Aorta (tissue), 5 donors: ENCODE measurements at regions not wholly inside any gene's neighbourhood (a gene's known extent, or its start where the extent isn't known, plus 50 kb on each side); places are given as distances from the start of the nearest gene placed in this dataset.
A peak's percentile ranks its signal among the peaks of the same experiment; 100 is the strongest.

Experiments
- ATAC-seq: fragments of 200-7000 bp; cut with Tn5 transposase; one replicate; pipeline ENCODE4 v1.9.1; 2022; ENCODE audit warnings: moderate library complexity; ENCODE audit not compliant: low FRiP score
- DNase-seq, 2 donors: peaks; one replicate each; pipeline ENCODE4 v3.0.0-alpha.2; 2020
- H3K27ac ChIP-seq, 2 donors: one replicate each; pipeline ENCODE4 v1.5.1; 2013; ENCODE audit warnings: low read length in 2 of 2, mild to moderate bottlenecking in 2 of 2, moderate library complexity in 2 of 2, control low read depth in 1 of 2, inconsistent platforms in 1 of 2, low read depth in 1 of 2
- H3K27me3 ChIP-seq, 2 donors: one replicate each; pipeline ENCODE4 v1.6.1; 2013; ENCODE audit warnings: control low read depth in 1 of 2, low read length in 1 of 2, mild to moderate bottlenecking in 1 of 2, moderate library complexity in 1 of 2; ENCODE audit not compliant: insufficient read depth in 2 of 2, control insufficient read depth in 1 of 2
- H3K36me3 ChIP-seq, 2 donors: one replicate each; pipeline ENCODE4 v1.6.1; 2013; ENCODE audit warnings: control low read depth in 1 of 2, low read length in 1 of 2, mild to moderate bottlenecking in 1 of 2; ENCODE audit not compliant: insufficient read depth in 2 of 2, control insufficient read depth in 1 of 2
- H3K4me1 ChIP-seq, 2 donors: one replicate each; pipeline ENCODE4 v1.6.1; 2013; ENCODE audit warnings: low read length in 2 of 2, control low read depth in 1 of 2, mild to moderate bottlenecking in 1 of 2, moderate library complexity in 1 of 2; ENCODE audit not compliant: insufficient read depth in 2 of 2, control insufficient read depth in 1 of 2
- H3K4me3 ChIP-seq, 2 donors: one replicate each; pipeline ENCODE4 v1.5.1; 2013; ENCODE audit warnings: low read length in 2 of 2, control low read depth in 1 of 2, mild to moderate bottlenecking in 1 of 2
- H3K9me3 ChIP-seq: one replicate; pipeline ENCODE4 v1.6.1; 2013; ENCODE audit warnings: mild to moderate bottlenecking, low read length; ENCODE audit not compliant: control insufficient read depth
- WGBS, 2 donors: extraction: QIAGEN DNeasy Blood & Tissue Kit; methylation state at CpG; one replicate each; pipeline ENCODE4 v1.1.7; 2013; 5-methylcytosine and 5-hydroxymethylcytosine counted together
- intact Hi-C, 2 donors: fragments of 100-400 bp; cut with DNase I; formaldehyde crosslinking; loops; one replicate each; pipeline versions ENCODE4 v1.14.2 to v1.15.0; 2022
- donor health status: healthy with polysubstance abuse.
- donor health status: Bipolar disorder and iron deficiency.
- donor health status: DM: no; HTN: no; CAD: no.
- donor health status: DM: no; HTN: no; CAD: no.
- donor health status: DM: yes; HTN: yes; CAD: no.

- peak; percentile 60 for ATAC-seq
- 43 to 47% methylated on average over 4 of the region's 4 CpGs for WGBS, 2 donors
- intact Hi-C loops, result no loop called here
These were observed 714.7 kb downstream of the NCAM2 start for GRCh38 chr21:21712748-21713520.

GRCh38 chr21:21713651-21714180 lies 715.5 kb downstream of the NCAM2 start:
- Histone ChIP-seq H3K27me3 (no peaks in the 10 kb centered on the region), H3K9me3 (no peaks in the 10 kb centered on the region), H3K4me3 (no peak overlapping the region), H3K36me3 (no peaks in the 10 kb centered on the region), H3K27ac (no peak overlapping the region), H3K4me1 (no peaks in the 10 kb centered on the region)
- ATAC-seq (no peak), DNase-seq (no peak)
- WGBS, 2 donors, result 69 to 74% methylated on average over 3 of the region's 3 CpGs
- intact Hi-C loops, result no loop called here

More at GRCh38 chr21:21712748-21713520, 714.7 kb downstream of the NCAM2 start:
- Histone ChIP-seq H3K27ac (no peak overlapping the region), H3K27me3 (no peaks in the 10 kb centered on the region), H3K9me3 (no peaks in the 10 kb centered on the region), H3K36me3 (no peaks in the 10 kb centered on the region), H3K4me1 (no peaks in the 10 kb centered on the region), H3K4me3 (no peak overlapping the region)
- DNase-seq, result no peak

GRCh38 chr21:21714426-21714825 lies 716.2 kb downstream of the NCAM2 start:
- Histone ChIP-seq H3K4me1 (no peaks in the 10 kb centered on the region), H3K9me3 (no peaks in the 10 kb centered on the region), H3K27ac (no peak overlapping the region), H3K4me3 (no peak overlapping the region), H3K27me3 (no peaks in the 10 kb centered on the region), H3K36me3 (no peaks in the 10 kb centered on the region)
- DNase-seq (no peak), ATAC-seq (no peak)
- intact Hi-C loops, result no loop called here
- WGBS, 2 donors, result 80 to 85% methylated on average over 2 of the region's 2 CpGs

GRCh38 chr21:21715266-21715969 lies 717.2 kb downstream of the NCAM2 start:
- ATAC-seq (no peak), DNase-seq (no peak)
- Histone ChIP-seq H3K4me1 (no peaks in the 10 kb centered on the region), H3K9me3 (no peaks in the 10 kb centered on the region), H3K4me3 (no peak overlapping the region), H3K27me3 (no peaks in the 10 kb centered on the region), H3K36me3 (no peaks in the 10 kb centered on the region), H3K27ac (no peak overlapping the region)
- 82% methylated on average over 7 of the region's 7 CpGs for WGBS, 2 donors
- intact Hi-C loops, result no loop called here

- Histone ChIP-seq H3K4me1 (no peaks in the 10 kb centered on the region), H3K4me3 (no peak overlapping the region), H3K27me3 (no peaks in the 10 kb centered on the region), H3K9me3 (no peaks in the 10 kb centered on the region), H3K36me3 (no peaks in the 10 kb centered on the region), H3K27ac (no peak overlapping the region)
- intact Hi-C loops, result no loop called here
- no peak for DNase-seq
- ATAC-seq, result no peak
- WGBS, 2 donors, result 87 to 91% methylated on average over 2 of the region's 2 CpGs
These were observed 724.5 kb downstream of the NCAM2 start for GRCh38 chr21:21722731-21723130.

GRCh38 chr21:21730512-21730911 lies 732.3 kb downstream of the NCAM2 start:
- intact Hi-C loops, result no loop called here
- 66 to 71% methylated on average over 5 of the region's 5 CpGs for WGBS, 2 donors

GRCh38 chr21:21731626-21732025 lies 733.4 kb downstream of the NCAM2 start:
- Histone ChIP-seq H3K4me3 (no peak overlapping the region), H3K27me3 (no peaks in the 10 kb centered on the region), H3K4me1 (no peaks in the 10 kb centered on the region), H3K36me3 (no peaks in the 10 kb centered on the region), H3K27ac (no peak overlapping the region), H3K9me3 (no peaks in the 10 kb centered on the region)
- intact Hi-C loops, result no loop called here
- 88 to 89% methylated on average over 6 of the region's 6 CpGs for WGBS, 2 donors
- ATAC-seq, result no peak
- DNase-seq, result no peak

More at GRCh38 chr21:21730512-21730911, 732.3 kb downstream of the NCAM2 start:
- H3K27me3 ChIP-seq, result no peaks in the 10 kb centered on the region
- H3K27ac ChIP-seq, result no peak overlapping the region
- DNase-seq (no peak), ATAC-seq (peak; percentile 71)
- no peaks in the 10 kb centered on the region for H3K9me3 ChIP-seq
- H3K4me3 ChIP-seq, result no peak overlapping the region
- no peaks in the 10 kb centered on the region for H3K4me1 ChIP-seq
- H3K36me3 ChIP-seq, result no peaks in the 10 kb centered on the region

- no peaks in the 10 kb centered on the region for H3K27me3 ChIP-seq
- H3K4me3 ChIP-seq, result no peak overlapping the region
- ATAC-seq (no peak), DNase-seq (no peak)
- no peak overlapping the region for H3K27ac ChIP-seq
- intact Hi-C loops, result no loop called here
- H3K9me3 ChIP-seq, result no peaks in the 10 kb centered on the region
- H3K4me1 ChIP-seq, result no peaks in the 10 kb centered on the region
- no peaks in the 10 kb centered on the region for H3K36me3 ChIP-seq
- 84% methylated on average over 1 of the region's 1 CpG for WGBS, 2 donors
These were observed 735.9 kb downstream of the NCAM2 start for GRCh38 chr21:21734088-21734487.

GRCh38 chr21:21737186-21737585 lies 739.0 kb downstream of the NCAM2 start:
- 79 to 81% methylated on average over 7 of the region's 7 CpGs for WGBS, 2 donors
- ATAC-seq, result no peak
- no peak overlapping the region for H3K27ac ChIP-seq
- no peaks in the 10 kb centered on the region for H3K4me1 ChIP-seq
- intact Hi-C loops, result no loop called here
- no peak overlapping the region for H3K4me3 ChIP-seq
- H3K27me3 ChIP-seq, result no peaks in the 10 kb centered on the region
- no peaks in the 10 kb centered on the region for H3K36me3 ChIP-seq
- no peaks in the 10 kb centered on the region for H3K9me3 ChIP-seq
- no peak for DNase-seq
